K562 (cell line): ENCODE measurements at regions not wholly inside any gene's neighbourhood (a gene's known extent, or its start where the extent isn't known, plus 50 kb on each side); places are given as distances from the start of the nearest gene placed in this dataset.

ENCODE experiments used
- ATAC-seq: fragments of 200-7000 bp; cut with Tn5 transposase; 3 replicates; pipeline ENCODE4 v1.9.1; 2020; ENCODE audit warnings: moderate library complexity
- BruUV-seq: library from RNA; stranded (reverse); fragments of 400-500 nt; replicated peaks from 2 replicates; lab custom pipeline; 2021; lab: Mats Ljungman, UMichigan
- CTCF ChIA-PET: fragments of 300-600 bp; formaldehyde crosslinking; extraction: SDS; loops from one replicate; lab custom pipeline; 2021; ENCODE audit warnings: low intra/inter-chr PET ratio; lab: Yijun Ruan, JAX
- POLR2A ChIA-PET: fragments of 300-600, 350-650 bp; sonication (Branson Sonifier 250); formaldehyde crosslinking; extraction: SDS; loops from one replicate; lab custom pipeline; 2021; ENCODE audit warnings: antibody characterized with exemption, inconsistent platforms; lab: Yijun Ruan, JAX
- DNase-seq, 4 experiments: peaks; one replicate each; pipeline versions ENCODE4 v3.0.0 to v3.0.0-alpha.2; 2011 to 2018; ENCODE audit warnings: low spot score in 3 of 4, mixed read lengths in 3 of 4; ENCODE audit errors: extremely low read depth in 1 of 4
- FAIRE-seq: peaks from 2 replicates; lab custom pipeline; 2011; peaks lifted over from hg19 to GRCh38; lab: Jason Lieb, UNC
- H2AFZ ChIP-seq: 2 replicates; pipeline ENCODE4 v1.6.0; 2011; ENCODE audit warnings: low read depth, low read length, control low read depth, inconsistent platforms
- H3K27ac ChIP-seq: fragments of 200-600 bp; 3 replicates; pipeline ENCODE4 v1.8.0; 2011; ENCODE audit warnings: low read depth, mild to moderate bottlenecking, control low read depth, inconsistent platforms, low read length, moderate library complexity, mixed read lengths; ENCODE audit errors: extremely low read depth
- H3K27me3 ChIP-seq, 2 experiments: fragments of 300-600 bp in 1 of 2; 2 replicates in 1 of 2; 3 replicates in 1 of 2; pipeline versions ENCODE4 v1.6.0 to v1.8.0; 2011; ENCODE audit warnings: inconsistent platforms in 2 of 2, low read length in 2 of 2, mild to moderate bottlenecking in 1 of 2, mixed read lengths in 1 of 2, moderate library complexity in 1 of 2; ENCODE audit not compliant: control insufficient read depth in 2 of 2, insufficient read depth in 2 of 2
- H3K36me3 ChIP-seq: fragments of 300-600 bp; 3 replicates; pipeline ENCODE4 v1.8.0; 2011; ENCODE audit warnings: mild to moderate bottlenecking, low read length, inconsistent platforms; ENCODE audit not compliant: control insufficient read depth, insufficient read depth
- H3K4me1 ChIP-seq, 2 experiments: fragments of 200-600 bp in 1 of 2; replicated peaks in 1 of 2; 2 replicates in 1 of 2; 3 replicates in 1 of 2; pipeline versions ENCODE4 v1.5.1 to v1.8.0; 2011; ENCODE audit warnings: inconsistent platforms in 2 of 2, low read length in 2 of 2, mild to moderate bottlenecking in 1 of 2, mixed read lengths in 1 of 2, moderate library complexity in 1 of 2; ENCODE audit not compliant: control insufficient read depth in 2 of 2, insufficient read depth in 2 of 2
- H3K4me2 ChIP-seq: 2 replicates; pipeline ENCODE4 v1.6.1; 2011; ENCODE audit warnings: low read length, control low read depth, inconsistent platforms, mixed read lengths; ENCODE audit not compliant: insufficient read depth
- H3K4me3 ChIP-seq: fragments of 200-600 bp; sonication (generic), shearing (Covaris generic); 2 replicates; pipeline ENCODE4 v1.5.1; 2016; ENCODE audit warnings: control low read depth, inconsistent platforms
- H3K79me2 ChIP-seq: fragments of 200-600 bp; 3 replicates; pipeline ENCODE4 v1.8.0; 2011; ENCODE audit warnings: low read length, inconsistent platforms; ENCODE audit not compliant: control insufficient read depth, insufficient read depth
- H3K9ac ChIP-seq, 2 experiments: 2 replicates each; pipeline versions ENCODE4 v1.6.0 to v1.6.1; 2011; ENCODE audit warnings: low read depth in 2 of 2, low read length in 2 of 2, control low read depth in 1 of 2, inconsistent platforms in 1 of 2, mild to moderate bottlenecking in 1 of 2, mixed read lengths in 1 of 2; ENCODE audit not compliant: insufficient read depth in 1 of 2
- H3K9me1 ChIP-seq: one replicate; pipeline ENCODE4 v1.6.0; 2011; ENCODE audit warnings: inconsistent platforms, mild to moderate bottlenecking, low read length, moderate library complexity; ENCODE audit not compliant: control insufficient read depth, insufficient read depth
- H3K9me3 ChIP-seq: replicated peaks from 2 replicates; pipeline ENCODE4 v1.5.1; 2011; ENCODE audit warnings: low read depth, low read length, inconsistent platforms; ENCODE audit not compliant: control insufficient read depth, insufficient read depth
- H4K20me1 ChIP-seq: replicated peaks from 2 replicates; pipeline ENCODE4 v1.6.1; 2011; ENCODE audit warnings: low read length, inconsistent platforms, mixed read lengths; ENCODE audit not compliant: control insufficient read depth, insufficient read depth
- ARID3A ChIP-seq: IDR thresholded peaks from 2 replicates; pipeline ENCODE4 v1.6.1; 2012; ENCODE audit warnings: low read depth, low read length, improper control_type of control experiment, borderline replicate concordance
- CBX2 ChIP-seq: fragments of 200-600 bp; sonication (generic); IDR thresholded peaks from one replicate; pipeline ENCODE4 v1.6.1; 2012; ENCODE audit warnings: mild to moderate bottlenecking, low read length, inconsistent platforms; ENCODE audit not compliant: insufficient read depth, poor library complexity, severe bottlenecking
- CHCHD3 ChIP-seq: fragments of 250-450 bp; sonication (Bioruptor Pico); IDR thresholded peaks from 2 replicates; pipeline ENCODE4 v2.1.2; 2022; ENCODE audit warnings: mild to moderate bottlenecking
- GMEB1 ChIP-seq: fragments of 250-450 bp; sonication (Bioruptor Pico); IDR thresholded peaks from 2 replicates; pipeline ENCODE4 v1.4.0; 2020; ENCODE audit warnings: mild to moderate bottlenecking
- KHSRP ChIP-seq: fragments of 450-650 bp; IDR thresholded peaks from 2 replicates; pipeline ENCODE4 v1.6.1; 2017
- MAZ ChIP-seq, 2 experiments: fragments of 450-650 bp in 1 of 2; sonication (generic) in 1 of 2; formaldehyde crosslinking; IDR thresholded peaks in 1 of 2; conservative IDR thresholded peaks in 1 of 2; 2 replicates each; pipeline versions ENCODE4 v1.4.0 to v1.5.0; 2020; ENCODE audit warnings: mild to moderate bottlenecking in 1 of 2, missing genetic modification reagents in 1 of 2
- MED1 ChIP-seq: sonication (generic); formaldehyde crosslinking; IDR thresholded peaks from 2 replicates; pipeline ENCODE4 v1.8.1; 2023; ENCODE audit warnings: missing genetic modification reagents, borderline replicate concordance
- SPI1 ChIP-seq: IDR thresholded peaks from 2 replicates; pipeline ENCODE4 v1.6.1; 2011; ENCODE audit warnings: low read depth, low read length, control low read depth, borderline replicate concordance
- THAP7 ChIP-seq: fragments of 250-450 bp; sonication (Bioruptor Pico); IDR thresholded peaks from 2 replicates; pipeline ENCODE4 v1.5.0; 2021
- ZKSCAN1 ChIP-seq: fragments of 150-350 bp; IDR thresholded peaks from 2 replicates; pipeline ENCODE4 v1.6.1; 2016; ENCODE audit warnings: low read depth, low read length
- ZNF12 ChIP-seq: sonication (generic); formaldehyde crosslinking; IDR thresholded peaks from 2 replicates; pipeline ENCODE4 v1.4.0; 2020; ENCODE audit warnings: mild to moderate bottlenecking, missing genetic modification reagents
- ZNF143 ChIP-seq: sonication (generic); formaldehyde crosslinking; IDR thresholded peaks from 2 replicates; pipeline ENCODE4 v1.9.0; 2022; ENCODE audit warnings: mild to moderate bottlenecking, missing genetic modification reagents
- ZNF165 ChIP-seq: fragments of 250-450 bp; sonication (Bioruptor Pico); IDR thresholded peaks from 2 replicates; pipeline ENCODE4 v1.4.0; 2020; ENCODE audit warnings: borderline replicate concordance
- ZNF444 ChIP-seq: fragments of 250-450 bp; sonication (Bioruptor Pico); IDR thresholded peaks from 2 replicates; pipeline ENCODE4 v1.4.0; 2020; ENCODE audit warnings: mild to moderate bottlenecking, moderate library complexity
- ZNF707 ChIP-seq: fragments of 250-450 bp; sonication (Bioruptor Pico); conservative IDR thresholded peaks from 2 replicates; pipeline ENCODE4 v1.8.0; 2022; ENCODE audit warnings: inconsistent platforms, mild to moderate bottlenecking, moderate library complexity
- WGBS: fragments of 100-300 bp; shearing (Covaris generic); methylation state at CpG from one replicate; pipeline ENCODE4 v1.1.6; 2016; ENCODE audit warnings: low coverage, mixed read lengths; ENCODE audit not compliant: insufficient coverage; ENCODE audit errors: missing lambda C conversion rate; 5-methylcytosine and 5-hydroxymethylcytosine counted together
- in situ Hi-C: fragments of 300-500 bp; cut with MboI; formaldehyde crosslinking; loops from 4 replicates; pipeline ENCODE4 v1.15.0; 2018; ENCODE audit warnings: inconsistent platforms, mixed read lengths
- intact Hi-C: fragments of 100-400 bp; cut with micrococcal nuclease; formaldehyde crosslinking; loops from 2 replicates; pipeline ENCODE4 v1.14.2; 2022
- TF ChIP-seq, protein P1 (sequence below): sonication (generic); formaldehyde crosslinking; IDR thresholded peaks from 2 replicates; pipeline ENCODE4 v1.8.1; 2023; ENCODE audit warnings: mild to moderate bottlenecking, missing genetic modification reagents

- Histone ChIP-seq H3K4me1 (no peaks in the 10 kb centered on the region), H3K79me2 (no peaks in the 10 kb centered on the region), H3K9ac (no peak overlapping the region), H3K36me3 (no peaks in the 10 kb centered on the region), H4K20me1 (no peaks in the 10 kb centered on the region), H3K9me3 (no peaks in the 10 kb centered on the region), H3K4me2 (no peak overlapping the region), H3K4me3 (no peak overlapping the region), H2AFZ (no peak overlapping the region), H3K9me1 (no peaks in the 10 kb centered on the region), H3K27me3 (no peaks in the 10 kb centered on the region), H3K27ac (no peak overlapping the region)
- BruUV-seq = no TSS peak
- FAIRE-seq = no peak
- in situ Hi-C loops (no loop called here), intact Hi-C loops (no loop called here)
- no peak for DNase-seq
- ChIA-PET POLR2A (no interaction called here), CTCF (no interaction called here)
- 3% methylated on average over 4 of the region's 4 CpGs for WGBS
- TF ChIP-seq SPI1 = no peak
- no peak for TF ChIP-seq ARID3A
- TF ChIP-seq CBX2 = no peak
- TF ChIP-seq ZNF444 (CRISPR knock-in tag) = no peak
- TF ChIP-seq THAP7 (CRISPR knock-in tag) = no peak
- no peak for TF ChIP-seq MAZ (CRISPR knock-in tag; conservative IDR thresholded peaks at IDR 0.05 in 1 of 2, IDR thresholded peaks at IDR 0.05 in 1 of 2)
- TF ChIP-seq ZNF165 (CRISPR knock-in tag) = no peak
- TF ChIP-seq MED1 (CRISPR knock-in tag) = no peak
- no peak for TF ChIP-seq ZKSCAN1
- TF ChIP-seq CHCHD3 (CRISPR knock-in tag) = no peak
- TF ChIP-seq ZNF707 = no peak
- TF ChIP-seq GMEB1 = no peak
- TF ChIP-seq, protein P1, sequence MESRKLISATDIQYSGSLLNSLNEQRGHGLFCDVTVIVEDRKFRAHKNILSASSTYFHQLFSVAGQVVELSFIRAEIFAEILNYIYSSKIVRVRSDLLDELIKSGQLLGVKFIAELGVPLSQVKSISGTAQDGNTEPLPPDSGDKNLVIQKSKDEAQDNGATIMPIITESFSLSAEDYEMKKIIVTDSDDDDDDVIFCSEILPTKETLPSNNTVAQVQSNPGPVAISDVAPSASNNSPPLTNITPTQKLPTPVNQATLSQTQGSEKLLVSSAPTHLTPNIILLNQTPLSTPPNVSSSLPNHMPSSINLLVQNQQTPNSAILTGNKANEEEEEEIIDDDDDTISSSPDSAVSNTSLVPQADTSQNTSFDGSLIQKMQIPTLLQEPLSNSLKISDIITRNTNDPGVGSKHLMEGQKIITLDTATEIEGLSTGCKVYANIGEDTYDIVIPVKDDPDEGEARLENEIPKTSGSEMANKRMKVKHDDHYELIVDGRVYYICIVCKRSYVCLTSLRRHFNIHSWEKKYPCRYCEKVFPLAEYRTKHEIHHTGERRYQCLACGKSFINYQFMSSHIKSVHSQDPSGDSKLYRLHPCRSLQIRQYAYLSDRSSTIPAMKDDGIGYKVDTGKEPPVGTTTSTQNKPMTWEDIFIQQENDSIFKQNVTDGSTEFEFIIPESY (CRISPR knock-in tag) = no peak
- no peak for TF ChIP-seq KHSRP
- no peak for TF ChIP-seq ZNF12
- no peak for TF ChIP-seq ZNF143 (CRISPR knock-in tag)
- ATAC-seq = no peak
Observed at GRCh38 chr15:46735115-46735514, 982.2 kb upstream of the SEMA6D start.
